H1 (cell line): ENCODE measurements at regions not wholly inside any gene's neighbourhood (a gene's known extent, or its start where the extent isn't known, plus 50 kb on each side); places are given as distances from the start of the nearest gene placed in this dataset.

Source experiments
- CREB1 ChIP-seq: IDR thresholded peaks from 2 replicates; pipeline ENCODE4 v1.6.1; 2012; ENCODE audit warnings: inconsistent platforms
- CTCF ChIP-seq, 3 experiments: IDR thresholded peaks; 1 replicate in 2 of 3; 2 replicates in 1 of 3; pipeline versions ENCODE4 v1.5.1 to v1.6.1; 2011; ENCODE audit warnings: low read length in 3 of 3, mild to moderate bottlenecking in 3 of 3, inconsistent platforms in 2 of 3, low read depth in 1 of 3, moderate library complexity in 1 of 3; ENCODE audit not compliant: insufficient read depth in 1 of 3; ENCODE audit errors: control extremely low read depth in 1 of 3
- EZH2 ChIP-seq: fragments of 200-600 bp; sonication (generic); IDR thresholded peaks from 2 replicates; pipeline ENCODE4 v1.7.1; 2012; ENCODE audit warnings: low read depth, mild to moderate bottlenecking, moderate library complexity, low read length, inconsistent platforms; ENCODE audit not compliant: severe bottlenecking
- FOSL1 ChIP-seq: IDR thresholded peaks from 2 replicates; pipeline ENCODE4 v1.6.1; 2011; ENCODE audit warnings: mild to moderate bottlenecking, low read depth, low read length, moderate library complexity; ENCODE audit not compliant: insufficient read depth
- JUN ChIP-seq: IDR thresholded peaks from 2 replicates; pipeline ENCODE4 v1.6.1; 2011; ENCODE audit warnings: low read depth, mild to moderate bottlenecking, improper control_type of control experiment, low read length
- JUND ChIP-seq: IDR thresholded peaks from 2 replicates; pipeline ENCODE4 v1.6.1; 2011; ENCODE audit warnings: mild to moderate bottlenecking, improper control_type of control experiment, low read length
- POLR2A ChIP-seq, 2 experiments: IDR thresholded peaks; 1 replicate in 1 of 2; 2 replicates in 1 of 2; pipeline ENCODE4 v1.6.1; 2011; ENCODE audit warnings: low read depth in 2 of 2, low read length in 2 of 2, mild to moderate bottlenecking in 2 of 2; ENCODE audit errors: control extremely low read depth in 1 of 2
- POLR2AphosphoS5 ChIP-seq: IDR thresholded peaks from 2 replicates; pipeline ENCODE4 v1.6.1; 2011; ENCODE audit warnings: low read depth, low read length
- RAD21 ChIP-seq, 2 experiments: IDR thresholded peaks in 1 of 2; conservative IDR thresholded peaks in 1 of 2; 2 replicates each; pipeline ENCODE4 v1.6.1; 2011; ENCODE audit warnings: low read depth in 2 of 2, low read length in 2 of 2, improper control_type of control experiment in 1 of 2, inconsistent platforms in 1 of 2, mild to moderate bottlenecking in 1 of 2, moderate library complexity in 1 of 2
- SRF ChIP-seq: IDR thresholded peaks from 2 replicates; pipeline ENCODE4 v1.6.1; 2011; ENCODE audit warnings: mild to moderate bottlenecking, low read depth, low read length, moderate library complexity
- TAF1 ChIP-seq: IDR thresholded peaks from 2 replicates; pipeline ENCODE4 v1.6.1; 2011; ENCODE audit warnings: mild to moderate bottlenecking, low read depth, low read length
- TAF7 ChIP-seq: optimal IDR thresholded peaks from 2 replicates; pipeline ENCODE3; 2011; ENCODE audit warnings: low read depth, mild to moderate bottlenecking, inconsistent platforms, low read length, moderate library complexity, borderline replicate concordance
- TCF12 ChIP-seq: IDR thresholded peaks from 2 replicates; pipeline ENCODE4 v1.6.1; 2011; ENCODE audit warnings: low read depth, mild to moderate bottlenecking, low read length
- ZNF274 ChIP-seq: IDR thresholded peaks from 2 replicates; pipeline ENCODE4 v1.7.0; 2012; ENCODE audit warnings: low read length, borderline replicate concordance; ENCODE audit errors: extremely low read depth

GRCh38 chr6:56835612-56836011 lies 119.3 kb upstream of the BEND6 start:
- no peak for TF ChIP-seq POLR2AphosphoS5
- no peak for TF ChIP-seq CTCF (IDR thresholded peaks at IDR 0.05; ENCODE audit: control extremely low read depth in 1 of 3, insufficient read depth in 1 of 3, low read depth in 1 of 3, low read length in 3 of 3)
- no peak for TF ChIP-seq SRF
- no peak for TF ChIP-seq TAF7
- no peak for TF ChIP-seq POLR2A (IDR thresholded peaks at IDR 0.05; ENCODE audit: control extremely low read depth in 1 of 2, low read depth in 2 of 2, low read length in 2 of 2)
- no peak for TF ChIP-seq EZH2
- no peak for TF ChIP-seq JUND
- TF ChIP-seq FOSL1: no peak
- no peak for TF ChIP-seq JUN
- TF ChIP-seq TCF12: no peak
- TF ChIP-seq RAD21 (IDR thresholded peaks at IDR 0.05 in 1 of 2, conservative IDR thresholded peaks at IDR 0.05 in 1 of 2; ENCODE audit: low read depth in 2 of 2, low read length in 2 of 2): no peak
- TF ChIP-seq TAF1: no peak
- TF ChIP-seq CREB1: no peak
- TF ChIP-seq ZNF274: no peak
